ENCODE measurements at regions not wholly inside any gene's neighbourhood (a gene's known extent, or its start where the extent isn't known, plus 50 kb on each side); places are given as distances from the start of the nearest gene placed in this dataset.

- TF ChIP-seq CTCF (IDR thresholded peaks at IDR 0.05; ENCODE audit: borderline replicate concordance, extremely low read depth, low read length, poor library complexity, severe bottlenecking) = no peak
- no peak for TF ChIP-seq EZH2 (IDR thresholded peaks at IDR 0.05; ENCODE audit: borderline replicate concordance, low read depth, low read length, severe bottlenecking)
Measured at GRCh38 chr6:138659998-138660397, 113.6 kb upstream of the CCDC28A start.

All from DND-41 (cell line).